ENCODE measurements at regions not wholly inside any gene's neighbourhood (a gene's known extent, or its start where the extent isn't known, plus 50 kb on each side); places are given as distances from the start of the nearest gene placed in this dataset.
A peak's percentile ranks its signal among the peaks of the same experiment; 100 is the strongest.

- DNase-seq: no peak
- no peak for TF ChIP-seq CTCF (IDR thresholded peaks at IDR 0.05)
- H3K4me1 Mint-ChIP-seq (ENCODE audit: low read depth): peaks cover 82% of the 10 kb centered on the region
- H3K4me3 Mint-ChIP-seq: no peak overlapping the region; the same call in 1 of the 2 replicates
- H3K9me3 Mint-ChIP-seq: no peaks in the 10 kb centered on the region
- H3K27ac Mint-ChIP-seq: no peak overlapping the region; the same call in 1 of the 2 replicates
- H3K36me3 Mint-ChIP-seq (ENCODE audit: low read depth): no peaks in the 10 kb centered on the region
- no peaks in the 10 kb centered on the region for H3K27me3 Mint-ChIP-seq (ENCODE audit: insufficient read depth)
These were observed 248.9 kb upstream of the IGFBP3 start for GRCh38 chr7:46170021-46170420.

GRCh38 chr7:46169384-46169755 lies 248.3 kb upstream of the IGFBP3 start:
- no peak for TF ChIP-seq CTCF (IDR thresholded peaks at IDR 0.05)
- peak; percentile 8 for DNase-seq
- Mint-ChIP-seq H3K9me3 (no peaks in the 10 kb centered on the region), H3K36me3 (ENCODE audit: low read depth) (no peaks in the 10 kb centered on the region), H3K27ac (peak overlapping the region; percentile 44), H3K4me1 (ENCODE audit: low read depth) (peaks cover 87% of the 10 kb centered on the region), H3K4me3 (no peak overlapping the region), H3K27me3 (ENCODE audit: insufficient read depth) (no peaks in the 10 kb centered on the region)

- no peaks in the 10 kb centered on the region for H3K27me3 Mint-ChIP-seq (ENCODE audit: insufficient read depth)
- H3K27ac Mint-ChIP-seq: peak overlapping the region; percentile 44
- H3K4me3 Mint-ChIP-seq: no peak overlapping the region
- no peaks in the 10 kb centered on the region for H3K9me3 Mint-ChIP-seq
- H3K36me3 Mint-ChIP-seq (ENCODE audit: low read depth): no peaks in the 10 kb centered on the region
- DNase-seq: peak; percentile 13
- TF ChIP-seq CTCF (IDR thresholded peaks at IDR 0.05): no peak
- peaks cover 86% of the 10 kb centered on the region for H3K4me1 Mint-ChIP-seq (ENCODE audit: low read depth)
These were observed 247.8 kb upstream of the IGFBP3 start for GRCh38 chr7:46168671-46169383.

- no peak for TF ChIP-seq CTCF (IDR thresholded peaks at IDR 0.05)
- no peak overlapping the region for H3K4me3 Mint-ChIP-seq
- no peaks in the 10 kb centered on the region for H3K27me3 Mint-ChIP-seq (ENCODE audit: insufficient read depth)
- no peaks in the 10 kb centered on the region for H3K9me3 Mint-ChIP-seq
- DNase-seq: no peak
- H3K4me1 Mint-ChIP-seq (ENCODE audit: low read depth): peaks cover 86% of the 10 kb centered on the region
- no peaks in the 10 kb centered on the region for H3K36me3 Mint-ChIP-seq (ENCODE audit: low read depth)
- peak overlapping the region; percentile 44; the same call in 1 of the 2 replicates for H3K27ac Mint-ChIP-seq
These were observed 247.2 kb upstream of the IGFBP3 start for GRCh38 chr7:46168231-46168630.

- DNase-seq: peak; percentile 58
- H3K27me3 Mint-ChIP-seq (ENCODE audit: insufficient read depth): no peaks in the 10 kb centered on the region
- H3K4me3 Mint-ChIP-seq: no peak overlapping the region
- TF ChIP-seq CTCF (IDR thresholded peaks at IDR 0.05): no peak
- no peaks in the 10 kb centered on the region for H3K9me3 Mint-ChIP-seq
- H3K4me1 Mint-ChIP-seq (ENCODE audit: low read depth): peaks cover 85% of the 10 kb centered on the region
- H3K36me3 Mint-ChIP-seq (ENCODE audit: low read depth): no peaks in the 10 kb centered on the region
- peak overlapping the region; percentile 50 for H3K27ac Mint-ChIP-seq
These were observed 244.2 kb upstream of the IGFBP3 start for GRCh38 chr7:46165276-46165675.
